Adrenal gland (tissue), 5 donors: ENCODE measurements at regions not wholly inside any gene's neighbourhood (a gene's known extent, or its start where the extent isn't known, plus 50 kb on each side); places are given as distances from the start of the nearest gene placed in this dataset.

Experiments used
- POLR2A ChIP-seq, 2 donors: fragments of 450-650 bp; IDR thresholded peaks; one replicate each; pipeline ENCODE4 v1.6.1; 2017; ENCODE audit warnings: antibody characterized with exemption in 2 of 2, mild to moderate bottlenecking in 2 of 2, moderate library complexity in 1 of 2
- TF ChIP-seq, protein P1 (sequence below), 6 experiments: fragments of 450-650 bp in 4 of 6; fragments of 200-600 bp in 2 of 6; sonication (generic) in 1 of 6; IDR thresholded peaks; 1 replicate in 5 of 6; 2 replicates in 1 of 6; pipeline versions ENCODE4 v1.5.1 to v1.8.0; 2016 to 2021; ENCODE audit warnings: antibody characterized with exemption in 6 of 6, mild to moderate bottlenecking in 2 of 6, moderate library complexity in 1 of 6
- donor health status: DM: no; HTN: no; CAD: no.

DNA sequence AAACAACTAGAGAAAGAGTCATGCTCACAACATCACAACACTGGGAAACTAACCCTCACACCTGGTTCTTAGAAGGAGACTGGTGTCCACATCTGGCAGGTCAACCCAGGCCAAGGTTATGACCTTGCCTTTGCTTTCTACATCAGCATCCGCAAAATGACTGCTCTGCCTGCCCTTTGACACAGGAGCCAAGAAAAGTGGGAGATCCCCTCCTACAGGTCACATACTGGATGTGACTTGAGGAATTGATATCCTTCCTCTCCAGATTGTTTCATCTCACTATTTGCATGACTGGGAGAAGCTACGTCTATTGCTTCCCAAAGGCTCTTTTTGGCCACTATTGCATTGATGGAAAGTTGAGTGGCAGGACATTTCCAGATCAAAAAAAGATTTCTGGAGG is 115.5 kb downstream of the MIS18A start:
- TF ChIP-seq, protein P1, sequence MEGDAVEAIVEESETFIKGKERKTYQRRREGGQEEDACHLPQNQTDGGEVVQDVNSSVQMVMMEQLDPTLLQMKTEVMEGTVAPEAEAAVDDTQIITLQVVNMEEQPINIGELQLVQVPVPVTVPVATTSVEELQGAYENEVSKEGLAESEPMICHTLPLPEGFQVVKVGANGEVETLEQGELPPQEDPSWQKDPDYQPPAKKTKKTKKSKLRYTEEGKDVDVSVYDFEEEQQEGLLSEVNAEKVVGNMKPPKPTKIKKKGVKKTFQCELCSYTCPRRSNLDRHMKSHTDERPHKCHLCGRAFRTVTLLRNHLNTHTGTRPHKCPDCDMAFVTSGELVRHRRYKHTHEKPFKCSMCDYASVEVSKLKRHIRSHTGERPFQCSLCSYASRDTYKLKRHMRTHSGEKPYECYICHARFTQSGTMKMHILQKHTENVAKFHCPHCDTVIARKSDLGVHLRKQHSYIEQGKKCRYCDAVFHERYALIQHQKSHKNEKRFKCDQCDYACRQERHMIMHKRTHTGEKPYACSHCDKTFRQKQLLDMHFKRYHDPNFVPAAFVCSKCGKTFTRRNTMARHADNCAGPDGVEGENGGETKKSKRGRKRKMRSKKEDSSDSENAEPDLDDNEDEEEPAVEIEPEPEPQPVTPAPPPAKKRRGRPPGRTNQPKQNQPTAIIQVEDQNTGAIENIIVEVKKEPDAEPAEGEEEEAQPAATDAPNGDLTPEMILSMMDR (IDR thresholded peaks at IDR 0.05) = no peak
- TF ChIP-seq POLR2A (IDR thresholded peaks at IDR 0.05) = no peak
